ENCODE measurements at regions not wholly inside any gene's neighbourhood (a gene's known extent, or its start where the extent isn't known, plus 50 kb on each side); places are given as distances from the start of the nearest gene placed in this dataset.

- ATAC-seq: no peak
Observed at GRCh38 chr1:227449741-227450441, 113.5 kb upstream of the ZNF678 start.

DNA sequence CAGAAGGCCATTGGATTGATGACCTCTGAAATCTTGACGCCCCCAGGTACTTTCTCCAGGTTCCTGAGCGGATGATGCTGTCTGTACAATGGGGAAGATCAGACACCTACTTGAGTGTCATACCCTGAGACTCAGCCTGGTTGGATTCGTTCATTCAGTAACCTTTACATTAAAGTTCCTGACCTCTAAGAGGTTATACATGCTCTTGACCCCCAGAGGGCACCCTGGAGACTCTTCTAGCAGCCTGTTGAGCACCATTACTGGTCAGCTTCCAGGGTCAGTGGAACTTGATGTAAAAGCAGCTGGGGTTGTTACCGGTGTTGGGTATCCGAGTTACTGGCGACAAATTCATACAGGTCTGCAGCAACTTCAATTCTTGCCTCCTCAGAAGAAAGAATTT, 114.3 kb upstream of the ZNF678 start:
- ATAC-seq: peak; percentile 52

DNA sequence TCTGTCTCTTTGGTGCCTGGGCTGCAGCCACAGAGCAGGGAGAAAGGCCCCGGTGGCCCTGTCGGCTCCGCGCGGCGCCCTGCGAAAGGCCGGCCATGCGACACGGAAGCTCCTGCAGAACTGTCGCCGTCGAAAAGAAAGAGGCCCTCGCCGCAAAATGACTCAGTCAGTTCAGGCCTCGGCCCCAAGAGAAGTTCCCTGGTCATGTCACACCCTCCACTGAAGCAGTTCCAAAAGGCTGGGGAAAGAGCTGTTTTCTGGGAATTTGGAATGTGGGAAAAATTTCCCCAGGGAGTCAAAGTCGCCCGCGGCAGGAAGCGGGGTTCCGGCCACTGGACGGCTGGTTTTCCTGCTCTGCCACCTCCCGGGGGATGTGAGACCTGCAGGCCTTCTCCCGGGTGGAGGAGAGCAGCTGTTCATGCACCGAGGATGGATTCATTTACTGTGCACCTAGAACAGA, 115.8 kb upstream of the ZNF678 start:
- ATAC-seq: no peak

GRCh38 chr1:227445746-227446145, 117.6 kb upstream of the ZNF678 start:
- ATAC-seq: peak; percentile 22

DNA sequence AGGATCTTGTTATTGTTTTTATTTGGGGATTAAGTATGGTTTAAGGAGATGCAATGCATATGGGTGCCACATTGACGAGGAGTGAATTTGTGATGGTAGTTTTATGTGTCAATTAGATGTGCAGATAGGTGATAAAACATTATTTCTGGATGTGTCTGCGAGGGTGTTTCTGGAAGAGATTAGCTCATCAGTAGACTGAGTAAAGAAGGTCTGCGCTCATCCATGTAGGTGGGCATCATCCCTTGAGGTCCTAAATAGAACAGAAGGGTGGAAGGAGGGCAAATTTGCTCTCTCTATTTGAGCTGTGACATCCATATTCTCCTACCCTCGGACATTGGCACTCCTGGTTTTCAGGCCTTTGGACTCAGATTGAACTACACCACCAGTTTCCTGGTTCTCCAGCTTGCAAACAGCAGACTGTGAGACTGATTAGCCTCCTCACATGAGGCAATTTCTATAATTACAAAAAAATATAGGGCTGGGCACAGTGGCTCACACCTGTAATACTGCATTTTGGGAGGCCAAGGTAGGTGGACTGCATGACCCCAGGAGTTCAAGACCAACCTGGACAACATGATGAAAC, 118.2 kb upstream of the ZNF678 start:
- no peak for ATAC-seq

- no peak for ATAC-seq
Observed at GRCh38 chr1:227440182-227440581, 121.9 kb upstream of the CDC42BPA start.

GRCh38 chr1:227437495-227438008, 119.3 kb upstream of the CDC42BPA start:
- peak; percentile 29 for ATAC-seq

DNA sequence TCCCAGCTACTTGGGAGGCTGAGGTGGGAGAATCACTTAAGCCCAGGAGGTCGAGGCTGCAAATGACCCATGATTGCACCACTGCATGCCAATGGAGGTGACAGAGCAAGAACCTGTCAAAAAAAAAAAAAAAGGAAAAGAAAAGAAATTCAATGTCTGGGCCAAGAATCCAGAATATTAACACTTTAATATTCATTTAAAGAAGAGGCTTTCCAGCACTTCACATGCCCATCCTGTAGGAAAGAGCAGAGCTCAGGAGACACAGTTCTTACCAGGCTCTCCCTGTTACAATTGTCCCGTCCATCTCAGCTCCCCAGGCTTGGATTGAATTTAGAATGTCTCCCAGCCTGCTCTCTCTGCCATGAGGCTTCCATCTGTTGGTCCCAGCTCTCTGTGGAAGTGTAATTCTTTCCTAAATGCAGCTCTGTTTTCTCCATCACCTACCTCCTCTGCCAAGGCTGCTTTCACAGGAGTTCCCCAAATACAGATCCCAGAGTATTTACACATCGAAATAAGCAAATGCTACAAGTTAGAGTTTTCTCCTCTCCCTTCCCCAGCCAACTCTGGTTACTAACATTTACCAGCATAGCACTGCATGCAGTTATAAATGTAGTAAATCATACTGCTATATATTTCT, 116.6 kb upstream of the CDC42BPA start:
- ATAC-seq: no peak

DNA sequence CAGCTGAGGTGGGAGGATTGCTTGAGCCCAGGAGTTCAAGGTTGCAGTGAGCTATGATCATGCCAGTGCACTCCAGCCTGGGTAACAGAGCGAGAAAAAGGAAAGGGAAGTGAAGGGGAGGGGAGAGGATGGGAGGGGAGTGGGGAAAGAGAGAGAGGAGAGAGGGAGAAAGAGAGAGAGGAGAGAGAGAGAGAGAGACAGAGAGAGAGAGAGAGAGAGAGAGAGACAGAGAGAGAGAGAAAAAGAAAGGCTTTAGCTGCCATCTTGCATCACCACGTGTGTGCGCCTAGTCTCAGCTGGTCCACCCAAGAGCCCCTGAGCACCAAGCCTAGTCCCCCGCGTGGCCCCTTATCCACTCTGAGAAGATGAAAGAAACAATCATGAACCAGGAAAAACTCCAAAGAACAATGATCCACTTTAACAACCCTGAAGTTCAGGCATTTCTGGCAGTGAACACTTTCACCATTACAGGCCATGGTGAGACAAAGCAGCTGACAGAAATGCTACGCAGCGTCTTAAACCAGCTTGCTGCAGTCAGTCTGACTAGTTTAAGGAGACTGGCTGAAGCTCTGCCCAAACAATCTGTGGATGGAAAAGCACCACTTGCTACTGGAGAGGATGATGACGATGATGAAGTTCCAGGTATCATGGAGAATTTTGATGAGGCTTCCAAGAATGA, 115.5 kb upstream of the CDC42BPA start:
- no peak for ATAC-seq

GRCh38 chr1:227432981-227433380, 114.7 kb upstream of the CDC42BPA start:
- ATAC-seq: no peak

DNA sequence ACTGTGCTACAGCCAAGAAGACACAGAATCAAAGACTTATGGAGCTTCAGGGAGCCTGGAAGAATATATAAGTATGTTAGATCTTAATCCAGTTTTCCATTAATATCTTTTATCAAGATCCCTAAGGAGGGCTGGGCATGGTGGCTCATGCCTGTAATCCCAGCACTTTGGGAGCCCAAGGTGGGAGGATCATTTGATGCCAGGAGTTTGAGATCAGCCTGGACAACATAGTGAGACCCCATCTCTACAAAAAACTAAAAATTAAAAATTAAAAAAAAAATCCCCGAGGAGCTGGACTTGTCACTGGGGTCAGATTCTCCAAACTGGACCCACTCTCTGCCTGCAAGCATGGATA, 113.9 kb upstream of the CDC42BPA start:
- no peak for ATAC-seq

GRCh38 chr1:227429447-227430359, 111.4 kb upstream of the CDC42BPA start:
- ATAC-seq: peak; percentile 15

GRCh38 chr1:227428803-227429202, 110.5 kb upstream of the CDC42BPA start:
- no peak for ATAC-seq

- ATAC-seq: no peak
Observed at GRCh38 chr1:227427411-227427810, 109.1 kb upstream of the CDC42BPA start.

DNA sequence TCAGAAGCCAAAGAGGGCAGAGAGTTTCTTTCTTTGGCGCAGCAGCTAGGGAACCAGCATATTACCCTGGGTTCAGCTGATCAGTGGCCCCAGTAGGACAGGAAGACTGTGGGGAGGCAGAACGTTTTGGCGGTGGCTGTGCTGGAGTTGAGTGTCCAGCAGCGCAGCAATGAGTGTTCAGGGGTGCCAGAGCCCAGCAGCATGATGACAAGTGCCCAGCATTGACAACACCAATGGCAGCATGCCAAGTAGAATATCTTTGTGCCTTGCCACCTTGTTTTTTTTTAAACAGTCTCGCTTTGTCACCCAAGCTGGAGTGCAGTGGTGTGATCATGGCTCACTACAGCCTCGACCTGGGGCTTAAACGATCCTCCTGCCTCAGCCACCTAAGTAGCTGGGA, 106.7 kb upstream of the CDC42BPA start:
- no peak for ATAC-seq

GRCh38 chr1:227424159-227424680, 105.9 kb upstream of the CDC42BPA start:
- ATAC-seq: no peak

DNA sequence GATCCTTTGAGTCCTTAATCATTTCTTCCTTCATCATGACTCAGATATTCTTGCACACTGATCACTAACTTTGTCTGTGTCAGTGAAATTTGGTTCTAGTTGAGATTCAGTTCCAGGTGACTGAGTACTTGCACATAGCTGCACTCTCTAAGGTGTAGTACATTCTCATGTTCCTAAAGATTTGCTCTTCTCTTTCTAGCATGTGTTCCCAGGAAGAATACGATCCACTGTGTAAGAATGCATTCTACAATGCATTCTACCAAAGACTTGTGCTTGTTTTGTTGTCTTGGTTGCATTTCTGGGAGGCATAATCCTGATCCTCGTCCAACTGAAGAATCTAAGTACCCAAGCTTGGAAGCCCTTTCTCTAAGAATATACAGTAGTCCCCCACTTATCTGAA, 104.3 kb upstream of the CDC42BPA start:
- ATAC-seq: no peak

GRCh38 chr1:227420147-227420546, 101.9 kb upstream of the CDC42BPA start:
- ATAC-seq: no peak

DNA sequence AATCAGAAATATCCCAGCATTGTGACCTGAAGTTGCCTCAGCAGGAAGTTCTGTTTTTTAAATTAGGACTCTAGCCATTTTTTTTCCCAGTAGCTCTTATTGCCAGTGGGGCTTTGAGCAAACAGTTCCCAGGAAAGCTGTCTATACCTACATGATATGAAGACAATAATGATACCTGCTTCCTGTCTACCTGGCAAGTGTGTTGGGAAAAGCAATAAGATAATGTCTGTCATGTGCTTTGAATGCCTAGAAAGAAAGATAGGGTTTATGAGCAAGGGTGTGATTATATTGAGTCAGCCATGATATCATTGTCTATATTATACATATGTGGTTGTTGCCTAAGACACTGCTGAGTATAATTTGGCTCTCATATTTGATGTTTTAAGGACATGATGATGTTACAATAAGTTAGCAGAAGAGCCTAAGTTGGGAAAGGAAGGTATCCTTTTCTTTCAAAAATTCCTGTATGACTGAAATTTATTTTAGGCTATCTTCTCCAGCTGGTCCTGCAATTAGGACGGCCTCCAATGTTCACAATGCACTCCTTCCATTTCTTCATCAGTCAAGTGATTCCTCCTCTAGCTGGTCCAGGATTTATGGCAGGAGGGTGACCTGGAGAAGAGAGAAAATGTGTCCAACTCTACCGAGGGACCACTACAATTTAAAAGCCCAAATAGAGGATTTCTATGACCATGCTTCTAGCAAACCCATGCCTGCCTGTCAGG, 99.6 kb upstream of the CDC42BPA start:
- no peak for ATAC-seq

- no peak for ATAC-seq
Observed at GRCh38 chr1:227416156-227416830, 98.0 kb upstream of the CDC42BPA start.

Data from esophagus mucosa (tissue), 1 donor.